Vagina (tissue), 2 donors: ENCODE measurements at regions not wholly inside any gene's neighbourhood (a gene's known extent, or its start where the extent isn't known, plus 50 kb on each side); places are given as distances from the start of the nearest gene placed in this dataset.

Source experiments
- CTCF ChIP-seq, 3 experiments: fragments of 450-650 bp in 2 of 3; fragments of 200-600 bp in 1 of 3; sonication (generic) in 1 of 3; IDR thresholded peaks; one replicate each; pipeline ENCODE4 v1.5.1; 2017 to 2019; ENCODE audit warnings: antibody characterized with exemption in 3 of 3, mild to moderate bottlenecking in 2 of 3, moderate library complexity in 2 of 3
- POLR2AphosphoS5 ChIP-seq, 2 donors: sonication (generic); formaldehyde crosslinking; IDR thresholded peaks; one replicate each; pipeline ENCODE4 v1.9.0; 2017; ENCODE audit warnings: antibody characterized with exemption in 2 of 2, mild to moderate bottlenecking in 2 of 2, low read depth in 1 of 2; ENCODE audit not compliant: insufficient read depth in 1 of 2

- no peak for TF ChIP-seq CTCF (IDR thresholded peaks at IDR 0.05)
- no peak for TF ChIP-seq POLR2AphosphoS5 (IDR thresholded peaks at IDR 0.05; ENCODE audit: insufficient read depth in 1 of 2, low read depth in 1 of 2)
Observed at GRCh38 chr18:28390022-28390421, 213.1 kb upstream of the CDH2 start.
